ENCODE measurements at regions not wholly inside any gene's neighbourhood (a gene's known extent, or its start where the extent isn't known, plus 50 kb on each side); places are given as distances from the start of the nearest gene placed in this dataset.

DNA sequence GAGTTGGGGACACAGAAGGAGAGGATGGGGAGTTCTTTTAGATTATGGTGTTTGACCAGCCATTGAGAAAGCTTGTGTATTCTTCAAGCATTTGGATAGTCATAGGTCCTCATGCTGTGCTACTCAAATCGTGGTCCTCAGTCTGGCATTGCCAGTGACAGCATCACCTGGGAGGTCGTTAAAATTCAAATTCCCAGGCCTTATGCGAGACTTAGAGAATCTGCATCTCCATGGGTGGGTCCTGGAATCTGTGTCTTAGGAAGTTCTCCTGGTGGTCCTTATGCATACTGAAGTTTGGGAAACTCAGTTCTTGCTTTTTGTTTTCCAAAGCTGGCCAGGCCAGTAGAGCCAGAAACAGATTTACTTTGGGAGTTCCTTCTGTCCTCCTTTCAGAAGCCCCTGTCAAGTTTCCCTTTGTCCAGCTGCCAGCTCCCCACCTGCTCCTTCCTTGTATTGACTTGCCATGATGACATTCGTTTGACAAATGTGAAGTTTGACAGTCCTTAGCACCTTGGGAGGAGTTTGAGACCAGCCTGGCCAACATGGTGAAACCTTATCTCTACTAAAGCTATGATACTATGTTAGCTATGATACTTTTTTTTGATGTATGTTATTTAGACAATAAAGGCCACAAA is 95.6 kb downstream of the PALM2AKAP2 start:
- intact Hi-C loops (cut with DNase I), result no loop called here
- DNase-seq (ENCODE audit: missing footprints) (no peak), ATAC-seq (no peak)

DNA sequence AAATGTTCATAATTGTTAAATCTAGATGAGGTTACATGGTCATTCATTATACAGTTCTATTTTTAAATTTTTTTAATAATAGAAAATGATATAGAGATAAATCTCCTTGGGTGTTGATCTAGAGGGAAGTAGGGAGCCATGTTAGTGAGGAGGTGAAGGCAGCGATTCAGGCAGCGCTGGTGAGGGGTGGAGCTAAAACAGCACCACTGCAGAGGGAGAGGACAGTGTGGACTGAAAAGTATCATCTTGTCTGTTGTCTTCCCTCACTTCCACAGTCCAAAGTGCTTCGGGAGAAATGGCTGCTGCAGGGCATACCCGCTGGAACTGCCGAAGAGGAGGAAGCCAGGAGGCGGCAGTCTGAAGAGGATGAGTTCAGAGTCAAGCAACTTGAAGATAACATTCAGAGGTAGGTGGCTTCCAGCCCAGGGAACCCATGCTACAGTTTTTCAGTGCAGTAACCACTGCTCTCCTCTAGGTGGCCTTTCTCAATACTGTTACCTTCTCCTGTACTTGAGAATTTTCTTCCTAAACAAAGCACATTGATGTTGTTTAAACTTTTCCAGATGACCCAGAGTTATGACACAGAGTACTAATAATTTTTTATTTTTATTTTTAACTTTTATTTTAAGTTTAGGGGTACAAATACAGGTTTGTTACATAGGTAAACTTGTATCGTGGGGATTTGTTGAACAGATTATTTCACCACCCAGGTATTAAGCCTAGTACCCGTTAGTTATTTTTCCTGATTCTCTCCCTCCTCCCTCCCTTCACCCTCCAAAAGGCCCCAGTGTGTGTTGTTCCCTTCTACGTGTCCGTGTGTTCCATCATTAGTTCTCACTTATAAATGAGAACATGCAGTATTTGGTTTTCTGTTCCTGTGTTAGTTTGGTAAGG is 100.5 kb downstream of the PALM2AKAP2 start:
- DNase-seq (ENCODE audit: missing footprints) (no peak), ATAC-seq (no peak)
- intact Hi-C loops (cut with DNase I), result no loop called here

GRCh38 chr9:109883623-109884022 is 103.6 kb downstream of the PALM2AKAP2 start:
- DNase-seq (ENCODE audit: missing footprints) (no peak), ATAC-seq (no peak)
- intact Hi-C loops (cut with DNase I), result no loop called here

DNA sequence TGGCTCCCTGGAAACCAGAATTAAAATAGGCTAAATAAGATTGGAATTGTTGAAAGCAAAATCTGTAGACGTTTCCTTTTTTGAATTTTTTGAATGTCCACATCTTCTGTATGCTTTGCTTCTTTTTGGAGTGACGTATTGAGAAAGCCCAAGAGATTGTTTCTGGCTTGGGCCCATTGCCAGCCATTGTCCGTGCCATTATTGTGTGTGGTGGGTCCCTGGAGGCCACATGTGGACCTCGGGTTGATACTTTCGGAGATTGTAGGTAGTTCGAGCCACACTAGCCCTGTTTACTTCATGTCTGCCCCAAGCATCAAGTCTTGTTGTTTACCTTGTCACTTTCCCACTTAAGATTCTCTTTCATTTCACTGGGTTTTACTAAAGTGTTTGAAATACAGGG is 106.0 kb downstream of the PALM2AKAP2 start:
- intact Hi-C loops (cut with DNase I), result loop anchor here (5.0 kb wide), 2 partner anchors 54 to 314 kb away; no protein-coding TSS in a partner anchor
- no peak for ATAC-seq
- no peak for DNase-seq (ENCODE audit: missing footprints)

- no peak for ATAC-seq
- intact Hi-C loops (cut with DNase I), result loop anchor here (1.0 to 5.0 kb wide), 3 partner anchors 18 to 314 kb away; no protein-coding TSS in a partner anchor
- DNase-seq (ENCODE audit: missing footprints), result no peak
Observed at GRCh38 chr9:109886617-109887016, 106.6 kb downstream of the PALM2AKAP2 start.

DNA sequence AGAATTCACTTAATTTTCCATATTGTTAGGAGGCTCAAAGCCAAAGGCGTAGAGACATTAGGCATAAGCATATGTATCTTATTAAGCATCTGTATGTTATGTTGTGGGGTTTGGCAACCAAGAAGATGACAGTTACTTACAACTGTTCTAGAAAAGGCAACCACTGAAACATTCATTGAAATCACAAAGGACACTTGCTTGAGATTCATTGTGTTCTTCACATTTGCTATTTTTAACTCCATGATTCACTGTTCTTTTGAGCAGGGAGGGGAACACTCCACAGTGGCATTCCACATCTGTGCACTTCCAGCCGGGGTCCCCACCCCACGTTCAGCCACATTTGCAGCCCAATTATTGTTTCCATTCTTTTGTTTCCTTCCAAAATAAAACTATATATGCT is 107.1 kb downstream of the PALM2AKAP2 start:
- intact Hi-C loops (cut with DNase I), result loop anchor here (1.0 to 5.0 kb wide), 3 partner anchors 19 to 315 kb away; no protein-coding TSS in a partner anchor
- ATAC-seq (peak; percentile 76), DNase-seq (ENCODE audit: missing footprints) (no peak)

GRCh38 chr9:109888695-109889094 is 108.7 kb downstream of the PALM2AKAP2 start:
- ATAC-seq (no peak), DNase-seq (ENCODE audit: missing footprints) (no peak)
- intact Hi-C loops (cut with DNase I), result loop anchor here (5.0 kb wide), 2 partner anchors 56 to 316 kb away; no protein-coding TSS in a partner anchor

GRCh38 chr9:109889456-109889855 is 109.5 kb downstream of the PALM2AKAP2 start:
- ATAC-seq, result peak; percentile 29
- intact Hi-C loops (cut with DNase I), result loop anchor here (5.0 kb wide), 2 partner anchors 57 to 317 kb away; no protein-coding TSS in a partner anchor
- DNase-seq (ENCODE audit: missing footprints), result no peak

DNA sequence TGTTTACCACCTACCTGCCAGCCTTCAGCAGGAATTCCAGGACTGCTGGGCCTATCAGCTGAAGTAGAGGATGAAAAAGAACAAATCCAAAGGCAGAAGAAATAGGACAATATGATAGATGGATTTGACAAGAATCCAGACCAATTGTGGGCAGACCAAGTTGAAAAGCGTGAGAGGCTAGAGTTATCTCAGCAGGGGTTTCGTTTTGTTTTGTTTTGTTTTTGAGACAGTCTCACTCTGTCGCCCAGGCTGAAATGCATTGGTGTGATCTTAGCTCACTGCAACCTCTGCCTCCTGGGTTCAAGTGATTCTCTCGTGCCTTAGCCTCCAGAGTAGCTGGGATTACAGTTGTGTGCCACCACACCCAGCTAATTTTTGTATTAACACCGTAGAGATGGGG is 113.2 kb downstream of the PALM2AKAP2 start:
- intact Hi-C loops (cut with DNase I), result no loop called here
- ATAC-seq (no peak), DNase-seq (ENCODE audit: missing footprints) (no peak)

DNA sequence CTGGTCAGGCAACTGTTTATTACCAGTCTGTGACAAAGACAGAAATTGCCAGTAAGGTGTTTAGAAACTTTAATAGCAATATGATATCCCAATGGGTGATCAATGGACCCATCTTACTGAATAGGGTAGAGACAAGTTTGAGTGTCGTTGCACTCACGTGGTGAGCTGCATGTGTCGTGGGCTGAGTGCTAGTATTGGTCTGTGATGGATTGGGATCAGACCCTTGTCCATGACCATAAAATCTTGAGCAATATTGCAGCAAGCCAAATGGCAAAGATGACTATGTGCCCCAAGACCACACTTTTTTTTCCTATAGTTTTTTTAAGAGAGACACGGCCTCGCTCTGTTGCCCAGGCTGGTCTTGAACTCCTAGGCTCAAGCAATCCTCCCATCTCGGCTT is 114.5 kb downstream of the PALM2AKAP2 start:
- DNase-seq (ENCODE audit: missing footprints), result peak; percentile 33
- intact Hi-C loops (cut with DNase I), result no loop called here

GRCh38 chr9:109894921-109895758 is 115.1 kb downstream of the PALM2AKAP2 start:
- ATAC-seq (peak; percentile 36), DNase-seq (ENCODE audit: missing footprints) (no peak)
- intact Hi-C loops (cut with DNase I), result no loop called here

More for the DNA sequence above, 114.5 kb downstream of the PALM2AKAP2 start:
- ATAC-seq, result no peak

DNA sequence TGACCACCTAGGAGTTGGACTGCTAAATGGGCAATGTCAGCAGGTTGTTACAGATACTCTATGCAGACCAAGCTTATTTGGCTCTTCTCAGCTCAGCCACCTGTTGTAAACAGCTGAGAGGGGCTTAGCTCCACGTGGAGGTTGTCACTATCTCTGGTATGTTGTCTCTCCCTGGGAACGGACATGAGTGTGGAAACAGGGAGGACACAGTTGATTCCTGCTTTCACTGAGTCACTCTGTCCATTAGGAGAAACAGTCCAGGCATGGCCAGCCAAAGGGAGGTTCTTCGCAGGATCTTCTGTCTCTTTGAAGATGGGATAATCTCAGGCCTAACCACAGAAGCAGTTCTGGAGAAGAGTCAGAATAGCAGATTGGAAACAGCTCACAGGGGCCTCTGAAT is 121.2 kb downstream of the PALM2AKAP2 start:
- DNase-seq (ENCODE audit: missing footprints), result no peak
- intact Hi-C loops (cut with DNase I), result loop anchor here (5.0 kb wide), 2 partner anchors 316 to 329 kb away; no protein-coding TSS in a partner anchor
- ATAC-seq, result no peak

DNA sequence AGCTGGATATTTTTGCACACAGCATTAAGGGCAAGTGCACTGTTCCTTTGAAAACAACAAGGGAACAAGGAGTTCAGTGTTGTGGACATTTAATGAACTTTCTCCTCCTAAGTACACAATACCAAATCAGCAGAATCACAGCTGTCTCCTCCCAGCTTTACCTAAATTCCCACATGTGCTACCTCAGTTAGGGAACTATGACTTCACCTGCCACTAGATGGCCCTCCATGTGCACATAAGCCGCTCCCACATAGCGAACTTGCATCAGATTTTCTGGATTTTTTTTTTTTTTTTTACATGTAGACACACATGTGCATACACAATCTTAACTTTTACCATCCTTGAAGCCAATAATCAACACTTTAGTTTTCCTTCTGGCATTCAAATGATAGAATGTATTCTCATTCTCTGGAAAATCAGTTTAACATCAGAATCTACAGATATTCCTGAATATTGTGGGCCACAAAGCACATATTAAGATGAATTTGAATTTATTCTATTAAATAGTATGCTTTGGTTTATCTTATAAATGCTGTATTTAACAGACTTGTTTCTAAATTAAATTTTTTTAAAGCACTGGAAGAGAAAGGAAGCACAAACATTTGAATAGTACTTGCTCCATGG is 123.6 kb downstream of the PALM2AKAP2 start:
- DNase-seq (ENCODE audit: missing footprints), result no peak
- intact Hi-C loops (cut with DNase I), result loop anchor here (1.0 to 5.0 kb wide), 3 partner anchors 250 to 331 kb away; no protein-coding TSS in a partner anchor
- ATAC-seq, result peak; percentile 56

GRCh38 chr9:109904666-109905065 is 124.7 kb downstream of the PALM2AKAP2 start:
- ATAC-seq, result no peak
- intact Hi-C loops (cut with DNase I), result loop anchor here (5.0 kb wide), 2 partner anchors 313 to 332 kb away; no protein-coding TSS in a partner anchor
- no peak for DNase-seq (ENCODE audit: missing footprints)

GRCh38 chr9:109905472-109905871 is 125.5 kb downstream of the PALM2AKAP2 start:
- ATAC-seq (no peak), DNase-seq (ENCODE audit: missing footprints) (no peak)
- intact Hi-C loops (cut with DNase I), result no loop called here

DNA sequence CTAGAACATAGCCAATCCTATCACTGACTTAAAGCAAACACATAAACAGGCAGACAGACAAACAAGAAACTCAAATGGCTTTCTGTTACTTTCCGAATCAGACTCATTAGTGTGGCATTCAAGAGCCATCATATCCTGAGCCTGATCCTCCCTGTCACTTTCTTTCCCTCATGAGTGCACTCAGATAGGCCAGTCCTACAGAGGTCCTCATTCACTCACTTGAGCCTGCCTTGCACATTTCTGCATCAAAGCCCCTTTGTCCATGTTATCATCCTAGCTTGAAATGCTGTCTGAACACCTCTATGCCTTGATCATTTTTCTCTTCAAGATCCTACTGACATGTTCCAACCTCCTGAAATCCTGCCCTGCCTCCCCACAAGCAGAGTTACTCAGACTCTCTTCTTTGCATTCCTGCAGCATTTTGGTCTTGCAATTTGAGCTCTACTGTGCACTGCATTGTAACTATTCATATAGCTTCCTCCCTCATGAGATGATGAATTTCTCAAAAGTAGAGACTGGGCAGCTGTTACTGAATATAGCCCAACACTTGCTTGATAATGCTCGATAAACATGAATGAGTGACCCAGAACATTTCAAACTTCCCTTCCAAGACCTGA is 126.9 kb downstream of the PALM2AKAP2 start:
- ATAC-seq (no peak), DNase-seq (ENCODE audit: missing footprints) (no peak)
- intact Hi-C loops (cut with DNase I), result loop anchor here (2.0 kb wide), 1 partner anchor 142 kb away; no protein-coding TSS in a partner anchor

DNA sequence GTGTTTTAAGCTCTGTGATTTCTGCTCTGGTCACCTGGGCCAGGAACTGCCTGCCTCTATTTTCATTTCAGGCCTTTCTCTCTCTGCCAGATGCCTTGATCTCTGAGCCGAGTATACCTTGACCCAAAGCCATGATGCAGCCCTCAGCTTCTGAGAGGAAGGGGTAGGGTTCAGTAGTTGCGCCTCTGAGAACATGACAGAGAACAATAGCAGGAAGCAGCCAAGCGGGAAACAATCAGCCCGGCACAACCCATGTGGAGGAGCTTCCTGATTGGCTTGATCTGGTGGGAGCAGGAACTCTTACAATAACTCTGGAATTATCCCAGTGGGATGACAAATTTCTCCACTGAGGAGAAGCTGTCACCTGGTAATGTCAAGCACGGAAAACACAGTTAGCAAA is 127.4 kb downstream of the PALM2AKAP2 start:
- intact Hi-C loops (cut with DNase I), result loop anchor here (2.0 kb wide), 1 partner anchor 141 kb away; no protein-coding TSS in a partner anchor
- DNase-seq (ENCODE audit: missing footprints) (no peak), ATAC-seq (peak; percentile 43)

Data from Right ventricle myocardium inferior (tissue), 1 donor.